Astrocyte (in vitro differentiated cells and primary cell): ENCODE measurements at regions not wholly inside any gene's neighbourhood (a gene's known extent, or its start where the extent isn't known, plus 50 kb on each side); places are given as distances from the start of the nearest gene placed in this dataset.

Source experiments
- DNase-seq: peaks from one replicate; pipeline ENCODE4 v3.0.0-alpha.2; 2010; ENCODE audit warnings: low read depth
- FAIRE-seq: peaks from 2 replicates; lab custom pipeline; 2011; peaks lifted over from hg19 to GRCh38; lab: Jason Lieb, UNC
- H2AFZ ChIP-seq: 2 replicates; pipeline ENCODE4 v1.6.0; 2012; ENCODE audit warnings: low read depth, low read length, inconsistent platforms
- H3K27ac ChIP-seq: 2 replicates; pipeline ENCODE4 v1.5.1; 2011; ENCODE audit warnings: low read depth, low read length, inconsistent platforms
- H3K27me3 ChIP-seq: 2 replicates; pipeline ENCODE4 v1.6.0; 2011; ENCODE audit warnings: low read length, inconsistent platforms; ENCODE audit not compliant: insufficient read depth
- H3K36me3 ChIP-seq: 2 replicates; pipeline ENCODE4 v1.5.1; 2011; ENCODE audit warnings: low read length, inconsistent platforms; ENCODE audit not compliant: insufficient read depth
- H3K4me1 ChIP-seq: 2 replicates; pipeline ENCODE4 v1.5.1; 2011; ENCODE audit warnings: low read length, inconsistent platforms; ENCODE audit not compliant: insufficient read depth
- H3K4me2 ChIP-seq: 2 replicates; pipeline ENCODE4 v1.6.0; 2012; ENCODE audit warnings: low read length, inconsistent platforms
- H3K4me3 ChIP-seq: 2 replicates; pipeline ENCODE4 v1.5.1; 2011; ENCODE audit warnings: low read depth, mild to moderate bottlenecking, low read length, inconsistent platforms; ENCODE audit not compliant: insufficient read depth
- H3K79me2 ChIP-seq: 2 replicates; pipeline ENCODE4 v1.6.0; 2012; ENCODE audit warnings: mild to moderate bottlenecking, low read length, inconsistent platforms; ENCODE audit not compliant: insufficient read depth
- H3K9ac ChIP-seq: 2 replicates; pipeline ENCODE4 v1.6.0; 2012; ENCODE audit warnings: mild to moderate bottlenecking, low read length, inconsistent platforms
- H3K9me3 ChIP-seq: 2 replicates; pipeline ENCODE4 v1.5.1; 2012; ENCODE audit warnings: low read depth, mild to moderate bottlenecking, low read length, inconsistent platforms; ENCODE audit not compliant: insufficient read depth
- H4K20me1 ChIP-seq: 2 replicates; pipeline ENCODE4 v1.6.0; 2012; ENCODE audit warnings: low read length, inconsistent platforms; ENCODE audit not compliant: insufficient read depth
- H3K27ac Mint-ChIP-seq: one replicate; pipeline ENCODE4 v1.8.0; 2021; ENCODE audit warnings: mild to moderate bottlenecking, mixed read lengths; ENCODE audit not compliant: unreplicated experiment
- H3K27me3 Mint-ChIP-seq: one replicate; pipeline ENCODE4 v1.8.0; 2021; ENCODE audit warnings: low read depth, mixed read lengths; ENCODE audit not compliant: unreplicated experiment
- H3K36me3 Mint-ChIP-seq: one replicate; pipeline ENCODE4 v1.8.0; 2021; ENCODE audit warnings: low read depth, mixed read lengths; ENCODE audit not compliant: unreplicated experiment
- H3K4me1 Mint-ChIP-seq: one replicate; pipeline ENCODE4 v1.8.0; 2021; ENCODE audit warnings: low read depth, mixed read lengths; ENCODE audit not compliant: unreplicated experiment
- H3K4me3 Mint-ChIP-seq: one replicate; pipeline ENCODE4 v1.8.0; 2021; ENCODE audit warnings: mild to moderate bottlenecking, moderate library complexity, mixed read lengths; ENCODE audit not compliant: unreplicated experiment
- H3K9me3 Mint-ChIP-seq: one replicate; pipeline ENCODE4 v1.8.0; 2021; ENCODE audit warnings: mild to moderate bottlenecking, mixed read lengths; ENCODE audit not compliant: unreplicated experiment
- EZH2 ChIP-seq: IDR thresholded peaks from 2 replicates; pipeline ENCODE4 v1.6.1; 2012; ENCODE audit warnings: mild to moderate bottlenecking, low read length, inconsistent platforms; ENCODE audit not compliant: insufficient read depth
- TF ChIP-seq, protein P1 (sequence below): IDR thresholded peaks from 2 replicates; pipeline ENCODE4 v1.5.1; 2011; ENCODE audit warnings: low read depth, mild to moderate bottlenecking, inconsistent platforms, low read length, moderate library complexity; ENCODE audit not compliant: insufficient read depth

DNA sequence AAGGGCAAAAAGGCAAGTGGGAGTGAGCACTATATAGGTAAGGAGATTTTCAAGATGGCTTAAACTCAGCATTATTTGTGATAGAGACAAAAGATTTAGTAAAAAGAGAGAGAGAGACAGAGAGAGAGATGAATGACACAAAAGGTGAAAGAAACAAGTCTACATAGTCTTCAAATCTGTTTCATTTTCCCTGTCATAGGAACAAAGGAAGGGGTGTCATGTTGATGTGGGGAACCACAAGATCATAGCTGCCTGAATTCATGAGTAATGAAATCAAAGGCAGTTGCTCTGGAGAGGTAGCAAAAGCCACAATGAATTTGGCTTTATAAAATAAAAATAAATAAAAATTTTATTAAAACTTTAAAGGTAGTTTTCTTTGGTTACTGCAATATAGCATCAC lies 67.2 kb upstream of the PHIP start:
- DNase-seq (no peak), FAIRE-seq (no peak)
- Histone ChIP-seq H3K79me2 (no peaks in the 10 kb centered on the region), H4K20me1 (no peaks in the 10 kb centered on the region), H3K4me2 (no peak overlapping the region), H3K27ac (no peak overlapping the region), H3K9me3 (no peaks in the 10 kb centered on the region), H2AFZ (no peak overlapping the region), H3K9ac (no peak overlapping the region), H3K27me3 (no peaks in the 10 kb centered on the region), H3K36me3 (no peaks in the 10 kb centered on the region), H3K4me1 (no peaks in the 10 kb centered on the region), H3K4me3 (no peak overlapping the region)
- Mint-ChIP-seq H3K27me3 (no peaks in the 10 kb centered on the region), H3K4me3 (no peak overlapping the region), H3K4me1 (no peaks in the 10 kb centered on the region), H3K27ac (no peak overlapping the region), H3K36me3 (no peaks in the 10 kb centered on the region), H3K9me3 (peaks cover 3% of the 10 kb centered on the region)
- TF ChIP-seq, protein P1, sequence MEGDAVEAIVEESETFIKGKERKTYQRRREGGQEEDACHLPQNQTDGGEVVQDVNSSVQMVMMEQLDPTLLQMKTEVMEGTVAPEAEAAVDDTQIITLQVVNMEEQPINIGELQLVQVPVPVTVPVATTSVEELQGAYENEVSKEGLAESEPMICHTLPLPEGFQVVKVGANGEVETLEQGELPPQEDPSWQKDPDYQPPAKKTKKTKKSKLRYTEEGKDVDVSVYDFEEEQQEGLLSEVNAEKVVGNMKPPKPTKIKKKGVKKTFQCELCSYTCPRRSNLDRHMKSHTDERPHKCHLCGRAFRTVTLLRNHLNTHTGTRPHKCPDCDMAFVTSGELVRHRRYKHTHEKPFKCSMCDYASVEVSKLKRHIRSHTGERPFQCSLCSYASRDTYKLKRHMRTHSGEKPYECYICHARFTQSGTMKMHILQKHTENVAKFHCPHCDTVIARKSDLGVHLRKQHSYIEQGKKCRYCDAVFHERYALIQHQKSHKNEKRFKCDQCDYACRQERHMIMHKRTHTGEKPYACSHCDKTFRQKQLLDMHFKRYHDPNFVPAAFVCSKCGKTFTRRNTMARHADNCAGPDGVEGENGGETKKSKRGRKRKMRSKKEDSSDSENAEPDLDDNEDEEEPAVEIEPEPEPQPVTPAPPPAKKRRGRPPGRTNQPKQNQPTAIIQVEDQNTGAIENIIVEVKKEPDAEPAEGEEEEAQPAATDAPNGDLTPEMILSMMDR, result no peak
- TF ChIP-seq EZH2, result no peak

GRCh38 chr6:79143320-79143898 lies 65.4 kb upstream of the PHIP start:
- H3K36me3 ChIP-seq, result no peaks in the 10 kb centered on the region
- H3K27ac ChIP-seq, result no peak overlapping the region
- no peaks in the 10 kb centered on the region for H3K4me1 ChIP-seq
- no peak overlapping the region for H2AFZ ChIP-seq
- no peaks in the 10 kb centered on the region for H3K9me3 ChIP-seq
- H4K20me1 ChIP-seq, result no peaks in the 10 kb centered on the region
- H3K27ac Mint-ChIP-seq, result no peak overlapping the region
- H3K9me3 Mint-ChIP-seq, result peaks cover 7% of the 10 kb centered on the region
- no peaks in the 10 kb centered on the region for H3K27me3 Mint-ChIP-seq
- H3K4me2 ChIP-seq, result no peak overlapping the region
- H3K4me3 ChIP-seq, result no peak overlapping the region
- TF ChIP-seq EZH2, result no peak
- TF ChIP-seq, protein P1, result no peak
- no peak overlapping the region for H3K4me3 Mint-ChIP-seq
- no peaks in the 10 kb centered on the region for H3K79me2 ChIP-seq
- no peak overlapping the region for H3K9ac ChIP-seq
- H3K27me3 ChIP-seq, result no peaks in the 10 kb centered on the region
- FAIRE-seq, result no peak
- no peaks in the 10 kb centered on the region for H3K36me3 Mint-ChIP-seq
- DNase-seq, result no peak
- H3K4me1 Mint-ChIP-seq, result no peaks in the 10 kb centered on the region

DNA sequence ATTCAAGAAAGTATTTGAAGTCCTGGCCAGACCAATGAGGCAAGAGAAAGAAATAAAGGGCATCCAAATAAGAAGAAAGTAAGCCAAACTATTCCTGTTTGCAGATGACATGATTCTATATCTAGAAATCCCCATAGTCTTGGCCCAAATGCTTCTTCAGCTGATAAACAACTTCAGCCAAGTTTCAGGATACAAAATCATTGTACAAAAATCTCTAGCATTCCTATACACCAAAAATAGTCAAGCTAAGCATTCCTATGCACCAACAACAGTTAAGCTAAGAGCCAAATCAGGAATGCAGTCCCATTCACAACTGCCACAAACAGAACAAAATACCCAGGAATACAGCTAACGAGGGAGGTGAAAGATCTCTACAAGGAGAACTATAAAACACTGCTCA lies 60.1 kb upstream of the PHIP start:
- H3K27me3 ChIP-seq, result no peaks in the 10 kb centered on the region
- H3K36me3 Mint-ChIP-seq, result peaks cover 7% of the 10 kb centered on the region
- no peaks in the 10 kb centered on the region for H3K4me1 Mint-ChIP-seq
- peak overlapping the region; percentile 0 for H3K27ac Mint-ChIP-seq
- H3K79me2 ChIP-seq, result no peaks in the 10 kb centered on the region
- no peaks in the 10 kb centered on the region for H3K9me3 ChIP-seq
- H4K20me1 ChIP-seq, result no peaks in the 10 kb centered on the region
- no peaks in the 10 kb centered on the region for H3K36me3 ChIP-seq
- H3K4me3 Mint-ChIP-seq, result no peak overlapping the region
- H3K27me3 Mint-ChIP-seq, result no peaks in the 10 kb centered on the region
- no peaks in the 10 kb centered on the region for H3K4me1 ChIP-seq
- H3K9ac ChIP-seq, result no peak overlapping the region
- no peak for TF ChIP-seq EZH2
- TF ChIP-seq, protein P1, result no peak
- DNase-seq, result peak; percentile 28
- H3K9me3 Mint-ChIP-seq, result peaks cover 24% of the 10 kb centered on the region
- H3K27ac ChIP-seq, result no peak overlapping the region
- H3K4me2 ChIP-seq, result no peak overlapping the region
- FAIRE-seq, result no peak
- no peak overlapping the region for H3K4me3 ChIP-seq
- no peak overlapping the region for H2AFZ ChIP-seq
